Heart left ventricle (tissue), 13 donors: ENCODE measurements at regions not wholly inside any gene's neighbourhood (a gene's known extent, or its start where the extent isn't known, plus 50 kb on each side); places are given as distances from the start of the nearest gene placed in this dataset.

ENCODE experiments used
- CTCF ChIP-seq, 12 donors: fragments of 200-600 bp; sonication (generic) in 4 of 12; IDR thresholded peaks; one replicate each; pipeline versions ENCODE4 v1.5.0 to v1.8.0; 2018 to 2022; ENCODE audit warnings: antibody characterized with exemption in 12 of 12, mild to moderate bottlenecking in 5 of 12
- POLR2A ChIP-seq, 2 donors: fragments of 450-650 bp; IDR thresholded peaks; one replicate each; pipeline ENCODE4 v1.6.1; 2017; ENCODE audit warnings: antibody characterized with exemption in 2 of 2, mild to moderate bottlenecking in 2 of 2, moderate library complexity in 2 of 2
- donor health status: ischemic (EF 13 %, LVEDD 7.1; RV severe dilation, severe dysfunction).
- donor health status: DM: no; HTN: yes; CAD: no.
- donor health status: DM: no; HTN: no; CAD: no.
- donor health status: ischemic (EF 25% LVEDD 6.9; RV normal size, moderate dysfunction).
- donor health status: ischemic (EF 25% LVEDD 5.7; RV mildly dilated, moderate dysfunction).
- donor health status: ischemic (EF 35%, LVEDD 5.7; RV mildly dilated, moderate dysfunction).
- donor health status: nonischemic (EF 11% LVEDD 7.7; RV severe dilation, severe dysfunction).
- donor health status: DM: yes; HTN: yes; CAD: no.
- donor health status: PGD.
- donor health status: ischemic (EF 29% LVEDD 5.4; RV normal size, mild dysfunction).
- donor health status: nonischemic (EF 23%, LVEDD 6.1; RV moderate dilation, normal function).

DNA sequence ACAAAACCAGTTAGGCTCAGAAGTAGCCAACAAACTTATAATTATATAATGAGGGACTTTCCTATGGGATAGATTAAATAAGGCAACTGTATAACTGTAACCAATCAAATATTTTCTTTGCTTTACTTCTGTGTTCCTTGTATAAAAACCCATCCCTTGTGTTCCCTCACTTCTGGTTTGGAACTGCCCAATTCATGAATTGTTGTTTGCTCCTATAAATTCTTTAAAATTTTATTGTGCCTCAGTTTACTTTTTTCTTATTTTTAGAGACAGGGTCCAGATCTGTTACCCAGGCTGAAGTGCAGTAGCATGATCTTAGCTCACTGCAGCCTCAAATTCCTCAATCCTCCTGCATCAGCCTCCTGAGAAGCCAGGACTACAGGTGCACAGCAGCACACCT lies 155.7 kb downstream of the SMAD6 start:
- TF ChIP-seq CTCF (IDR thresholded peaks at IDR 0.05) (no peak), POLR2A (IDR thresholded peaks at IDR 0.05) (no peak)
